GM12873 (cell line): ENCODE measurements at regions not wholly inside any gene's neighbourhood (a gene's known extent, or its start where the extent isn't known, plus 50 kb on each side); places are given as distances from the start of the nearest gene placed in this dataset.

Source experiments
- TF ChIP-seq, protein P1 (sequence below): IDR thresholded peaks from 2 replicates; pipeline ENCODE4 v1.5.1; 2012; ENCODE audit warnings: low read depth, mild to moderate bottlenecking, moderate library complexity, low read length, control low read depth; ENCODE audit not compliant: insufficient read depth; ENCODE audit errors: missing control alignments

DNA sequence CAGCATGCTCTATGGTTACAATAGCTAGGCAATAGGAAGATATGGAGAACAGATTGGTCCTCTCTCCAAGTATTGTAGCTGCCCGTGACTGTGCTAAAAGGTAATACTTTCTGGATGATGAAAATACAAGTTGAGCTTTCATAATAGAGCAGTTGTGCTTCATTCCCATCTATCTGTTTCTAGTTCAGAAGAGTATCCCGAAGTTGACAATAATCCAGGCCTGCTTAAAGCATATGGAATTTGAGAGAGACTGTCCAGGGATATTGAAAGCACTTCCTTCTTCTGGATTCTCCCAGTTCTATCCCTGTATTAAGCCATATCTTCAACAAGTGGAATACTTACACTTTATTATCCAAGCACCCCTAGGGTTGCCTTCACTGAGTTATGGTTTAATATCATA is 350.4 kb downstream of the EFNA5 start:
- TF ChIP-seq, protein P1, sequence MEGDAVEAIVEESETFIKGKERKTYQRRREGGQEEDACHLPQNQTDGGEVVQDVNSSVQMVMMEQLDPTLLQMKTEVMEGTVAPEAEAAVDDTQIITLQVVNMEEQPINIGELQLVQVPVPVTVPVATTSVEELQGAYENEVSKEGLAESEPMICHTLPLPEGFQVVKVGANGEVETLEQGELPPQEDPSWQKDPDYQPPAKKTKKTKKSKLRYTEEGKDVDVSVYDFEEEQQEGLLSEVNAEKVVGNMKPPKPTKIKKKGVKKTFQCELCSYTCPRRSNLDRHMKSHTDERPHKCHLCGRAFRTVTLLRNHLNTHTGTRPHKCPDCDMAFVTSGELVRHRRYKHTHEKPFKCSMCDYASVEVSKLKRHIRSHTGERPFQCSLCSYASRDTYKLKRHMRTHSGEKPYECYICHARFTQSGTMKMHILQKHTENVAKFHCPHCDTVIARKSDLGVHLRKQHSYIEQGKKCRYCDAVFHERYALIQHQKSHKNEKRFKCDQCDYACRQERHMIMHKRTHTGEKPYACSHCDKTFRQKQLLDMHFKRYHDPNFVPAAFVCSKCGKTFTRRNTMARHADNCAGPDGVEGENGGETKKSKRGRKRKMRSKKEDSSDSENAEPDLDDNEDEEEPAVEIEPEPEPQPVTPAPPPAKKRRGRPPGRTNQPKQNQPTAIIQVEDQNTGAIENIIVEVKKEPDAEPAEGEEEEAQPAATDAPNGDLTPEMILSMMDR: no peak

DNA sequence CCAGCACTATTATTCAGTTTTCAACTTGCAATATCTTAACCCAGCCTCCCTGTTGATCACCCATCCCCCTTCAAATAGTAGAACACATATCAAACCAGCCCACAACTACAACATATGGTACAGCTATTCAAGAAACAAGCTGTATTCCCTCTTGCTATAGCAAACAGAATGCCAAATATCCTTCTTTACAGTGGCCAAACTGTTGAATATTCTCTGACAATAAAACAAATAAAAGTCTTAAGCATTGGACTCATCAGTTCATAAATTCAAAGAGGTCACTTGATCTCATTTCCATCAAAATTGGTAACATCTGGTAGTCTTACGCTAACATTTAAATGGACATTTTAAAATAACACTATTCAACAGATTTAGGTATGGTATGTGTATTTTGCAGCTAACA is 350.8 kb downstream of the EFNA5 start:
- TF ChIP-seq, protein P1: no peak

DNA sequence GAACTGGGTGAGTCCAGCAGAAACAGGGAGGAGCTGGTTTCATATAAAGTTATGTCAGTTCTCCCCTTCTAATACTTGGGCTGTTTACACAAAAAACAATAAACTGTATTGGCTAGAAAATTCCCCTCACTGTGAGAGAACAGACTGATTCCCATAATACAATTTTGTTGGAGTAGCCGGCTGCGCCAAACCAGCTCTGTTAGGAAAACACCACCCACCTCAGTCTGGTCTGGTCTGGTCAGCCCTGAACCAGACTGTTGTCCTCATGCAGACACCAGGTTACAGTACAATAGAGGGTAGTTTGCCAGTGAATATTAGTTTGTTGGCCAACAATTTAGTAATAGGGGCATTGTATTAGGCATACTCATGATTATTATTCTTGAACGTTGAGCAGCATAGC is 356.4 kb downstream of the EFNA5 start:
- TF ChIP-seq, protein P1: no peak

DNA sequence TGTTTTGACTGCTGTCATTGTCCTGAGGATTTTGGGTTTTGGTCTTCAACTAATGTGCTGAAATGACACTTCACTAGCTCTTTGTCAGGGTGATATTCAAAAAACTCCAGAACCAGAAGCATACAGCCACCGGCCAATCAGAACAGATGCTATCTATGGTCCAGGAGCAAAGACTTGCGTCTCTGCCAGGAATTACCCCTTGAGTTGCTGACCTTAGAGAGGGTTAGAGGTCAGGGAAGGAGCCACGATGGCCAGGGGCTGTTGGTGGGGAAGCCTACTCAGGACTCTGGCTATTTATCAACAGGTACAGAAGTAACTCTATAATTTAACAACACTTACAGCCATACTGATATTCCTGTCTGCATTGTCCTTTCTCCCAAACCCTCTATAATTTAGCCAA is 356.8 kb downstream of the EFNA5 start:
- TF ChIP-seq, protein P1: no peak

DNA sequence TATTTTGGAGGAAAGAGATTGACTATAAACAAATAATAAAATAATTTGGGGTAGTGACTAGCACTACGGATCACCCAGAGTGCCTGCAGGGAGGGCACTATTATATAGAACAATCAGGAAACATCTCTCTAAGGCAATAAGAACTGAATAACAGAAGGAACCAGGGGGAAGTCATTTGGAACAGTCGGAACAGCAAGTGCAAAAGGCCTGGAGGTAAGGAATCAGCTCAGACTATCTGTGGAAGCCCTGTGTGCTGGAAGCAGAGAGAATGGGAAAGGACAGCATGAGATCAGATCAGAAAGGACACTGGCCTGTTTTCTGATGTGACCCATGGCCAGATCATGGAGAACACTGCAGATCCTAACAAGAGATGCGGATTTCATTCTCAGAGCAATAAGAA is 357.6 kb downstream of the EFNA5 start:
- TF ChIP-seq, protein P1: no peak

DNA sequence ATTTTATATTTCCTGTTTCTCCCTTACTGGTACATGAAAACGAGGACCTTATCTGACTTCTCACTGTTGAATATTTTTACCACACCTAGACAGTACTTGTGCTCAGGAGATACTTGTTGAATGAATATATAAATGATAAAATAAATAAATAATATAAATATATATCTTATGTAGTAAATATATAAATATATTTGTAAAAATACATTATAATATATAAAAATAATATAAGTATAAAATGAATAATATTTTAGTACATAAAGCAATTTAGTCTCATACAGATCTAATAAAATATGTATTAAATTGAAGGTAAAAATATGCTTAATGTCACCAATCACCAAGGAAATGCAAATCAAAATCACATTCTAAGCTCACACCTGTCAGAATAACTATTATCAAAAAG is 360.6 kb downstream of the EFNA5 start:
- TF ChIP-seq, protein P1: no peak

DNA sequence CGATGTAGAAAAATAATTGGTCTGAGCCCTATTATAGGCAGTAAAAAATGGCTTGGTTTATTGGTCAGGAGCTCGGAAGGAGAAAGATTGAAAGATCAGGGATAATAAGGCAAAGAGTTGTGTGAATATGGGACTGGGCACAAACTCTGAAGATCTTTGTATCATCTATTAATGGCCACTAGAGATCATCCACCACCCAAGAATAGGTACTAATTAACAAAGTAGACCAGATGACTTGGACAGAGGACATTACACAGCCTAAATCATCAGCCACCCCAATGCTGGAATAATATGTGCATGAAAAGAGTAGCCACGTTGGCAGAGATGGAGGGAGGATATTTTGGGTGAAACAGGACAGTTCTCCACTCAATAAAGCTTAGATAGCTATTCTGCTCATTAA is 364.1 kb downstream of the EFNA5 start:
- TF ChIP-seq, protein P1: no peak
